K562 (cell line): ENCODE measurements at regions not wholly inside any gene's neighbourhood (a gene's known extent, or its start where the extent isn't known, plus 50 kb on each side); places are given as distances from the start of the nearest gene placed in this dataset.

ENCODE experiments used
- CREB1 ChIP-seq, 2 experiments: sonication (generic) in 1 of 2; formaldehyde crosslinking in 1 of 2; IDR thresholded peaks; 2 replicates each; pipeline versions ENCODE4 v1.6.1 to v1.8.0; 2012 to 2022; ENCODE audit warnings: inconsistent platforms in 1 of 2, mild to moderate bottlenecking in 1 of 2, missing genetic modification reagents in 1 of 2, moderate library complexity in 1 of 2
- ELF1 ChIP-seq: fragments of 200-800 bp; sonication (Bioruptor generic); IDR thresholded peaks from 2 replicates; pipeline ENCODE4 v1.6.1; 2016; ENCODE audit warnings: missing genetic modification characterization, missing compliant biosample characterization
- JUN ChIP-seq, 2 experiments: sonication (generic) in 1 of 2; formaldehyde crosslinking in 1 of 2; IDR thresholded peaks; 2 replicates each; pipeline versions ENCODE4 v1.6.1 to v1.8.0; 2012 to 2022; ENCODE audit warnings: borderline replicate concordance in 2 of 2, mild to moderate bottlenecking in 2 of 2, improper control_type of control experiment in 1 of 2, low read depth in 1 of 2, low read length in 1 of 2, missing genetic modification reagents in 1 of 2
- KDM1A ChIP-seq, 2 experiments: fragments of 450-650 bp; IDR thresholded peaks; 2 replicates each; pipeline ENCODE4 v1.6.1; 2016; ENCODE audit warnings: mild to moderate bottlenecking in 2 of 2
- MAFF ChIP-seq: IDR thresholded peaks from 2 replicates; pipeline ENCODE4 v1.6.1; 2012; ENCODE audit warnings: low read length, improper control_type of control experiment
- ZKSCAN1 ChIP-seq: fragments of 150-350 bp; IDR thresholded peaks from 2 replicates; pipeline ENCODE4 v1.6.1; 2016; ENCODE audit warnings: low read depth, low read length
- ZNF146 ChIP-seq: IDR thresholded peaks from one replicate; pipeline ENCODE4 v1.6.1; 2018; ENCODE audit warnings: missing compliant biosample characterization; ENCODE audit not compliant: unreplicated experiment
- ZNF224 ChIP-seq: sonication (generic); formaldehyde crosslinking; IDR thresholded peaks from 2 replicates; pipeline ENCODE4 v1.8.0; 2022; ENCODE audit warnings: mild to moderate bottlenecking, missing genetic modification reagents
- ZNF23 ChIP-seq: fragments of 250-450 bp; sonication (Bioruptor Pico); IDR thresholded peaks from 2 replicates; pipeline ENCODE4 v1.4.0; 2020; ENCODE audit warnings: mild to moderate bottlenecking
- ZNF696 ChIP-seq: fragments of 250-450 bp; sonication (Bioruptor Pico); conservative IDR thresholded peaks from 2 replicates; pipeline ENCODE4 v1.4.0; 2020; ENCODE audit warnings: mild to moderate bottlenecking, moderate library complexity
- TF ChIP-seq, protein P1 (sequence below), 3 experiments: IDR thresholded peaks in 2 of 3; conservative IDR thresholded peaks in 1 of 3; 2 replicates each; pipeline ENCODE4 v1.5.1; 2011 to 2012; ENCODE audit warnings: low read length in 3 of 3, mild to moderate bottlenecking in 3 of 3, control low read depth in 2 of 3, improper control_type of control experiment in 1 of 3, inconsistent platforms in 1 of 3, low read depth in 1 of 3, mixed read lengths in 1 of 3, moderate library complexity in 1 of 3; ENCODE audit not compliant: insufficient read depth in 2 of 3
- TF ChIP-seq, protein P2 (sequence below), 2 experiments: fragments of 450-650 bp in 1 of 2; sonication (generic) in 1 of 2; formaldehyde crosslinking in 1 of 2; IDR thresholded peaks in 1 of 2; conservative IDR thresholded peaks in 1 of 2; 2 replicates each; pipeline versions ENCODE4 v1.6.1 to v1.8.1; 2016 to 2023; ENCODE audit warnings: mild to moderate bottlenecking in 2 of 2, moderate library complexity in 2 of 2, inconsistent platforms in 1 of 2, missing genetic modification reagents in 1 of 2
- TF ChIP-seq, protein P3 (sequence below): fragments of 250-450 bp; sonication (Bioruptor Pico); IDR thresholded peaks from 2 replicates; pipeline ENCODE4 v1.5.0; 2020; ENCODE audit warnings: mild to moderate bottlenecking, borderline replicate concordance
- TF ChIP-seq, protein P4 (sequence below): sonication (generic); formaldehyde crosslinking; IDR thresholded peaks from 2 replicates; pipeline ENCODE4 v1.9.0; 2022; ENCODE audit warnings: mild to moderate bottlenecking, missing genetic modification reagents

DNA sequence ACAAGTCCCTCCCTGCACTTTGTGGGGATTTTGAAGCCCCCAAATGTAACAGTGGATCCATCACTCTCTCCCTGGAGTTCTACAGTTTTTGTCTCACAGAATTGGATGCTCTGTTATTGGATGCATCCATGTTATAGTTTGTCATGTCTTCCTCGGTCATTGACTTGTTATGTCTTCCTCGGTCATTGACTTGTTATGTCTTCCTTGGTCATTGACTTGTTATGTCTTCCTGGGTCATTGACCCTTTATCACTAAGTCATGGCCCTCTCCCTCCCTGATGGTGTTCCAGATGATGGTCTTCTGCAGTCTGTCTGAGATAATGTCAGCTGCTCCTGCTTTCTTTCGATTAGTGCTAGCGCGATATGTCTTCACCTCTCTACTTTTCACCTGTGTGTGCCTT lies 981.5 kb downstream of the BRD1 start:
- no peak for TF ChIP-seq ZKSCAN1
- TF ChIP-seq, protein P1, sequence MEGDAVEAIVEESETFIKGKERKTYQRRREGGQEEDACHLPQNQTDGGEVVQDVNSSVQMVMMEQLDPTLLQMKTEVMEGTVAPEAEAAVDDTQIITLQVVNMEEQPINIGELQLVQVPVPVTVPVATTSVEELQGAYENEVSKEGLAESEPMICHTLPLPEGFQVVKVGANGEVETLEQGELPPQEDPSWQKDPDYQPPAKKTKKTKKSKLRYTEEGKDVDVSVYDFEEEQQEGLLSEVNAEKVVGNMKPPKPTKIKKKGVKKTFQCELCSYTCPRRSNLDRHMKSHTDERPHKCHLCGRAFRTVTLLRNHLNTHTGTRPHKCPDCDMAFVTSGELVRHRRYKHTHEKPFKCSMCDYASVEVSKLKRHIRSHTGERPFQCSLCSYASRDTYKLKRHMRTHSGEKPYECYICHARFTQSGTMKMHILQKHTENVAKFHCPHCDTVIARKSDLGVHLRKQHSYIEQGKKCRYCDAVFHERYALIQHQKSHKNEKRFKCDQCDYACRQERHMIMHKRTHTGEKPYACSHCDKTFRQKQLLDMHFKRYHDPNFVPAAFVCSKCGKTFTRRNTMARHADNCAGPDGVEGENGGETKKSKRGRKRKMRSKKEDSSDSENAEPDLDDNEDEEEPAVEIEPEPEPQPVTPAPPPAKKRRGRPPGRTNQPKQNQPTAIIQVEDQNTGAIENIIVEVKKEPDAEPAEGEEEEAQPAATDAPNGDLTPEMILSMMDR (IDR thresholded peaks at IDR 0.05 in 2 of 3, conservative IDR thresholded peaks at IDR 0.05 in 1 of 3; ENCODE audit: insufficient read depth in 2 of 3, low read depth in 1 of 3, low read length in 3 of 3) = no peak
- TF ChIP-seq ZNF696 (CRISPR knock-in tag) = no peak
- TF ChIP-seq, protein P2, sequence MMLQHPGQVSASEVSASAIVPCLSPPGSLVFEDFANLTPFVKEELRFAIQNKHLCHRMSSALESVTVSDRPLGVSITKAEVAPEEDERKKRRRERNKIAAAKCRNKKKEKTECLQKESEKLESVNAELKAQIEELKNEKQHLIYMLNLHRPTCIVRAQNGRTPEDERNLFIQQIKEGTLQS (IDR thresholded peaks at IDR 0.05) = no peak
- TF ChIP-seq, protein P2 (CRISPR knock-in tag; conservative IDR thresholded peaks at IDR 0.05) = no peak
- TF ChIP-seq JUN (IDR thresholded peaks at IDR 0.05; ENCODE audit: borderline replicate concordance, low read depth, low read length) = no peak
- TF ChIP-seq JUN (CRISPR knock-in tag; IDR thresholded peaks at IDR 0.05; ENCODE audit: borderline replicate concordance) = no peak
- no peak for TF ChIP-seq CREB1 (IDR thresholded peaks at IDR 0.05)
- TF ChIP-seq CREB1 (CRISPR knock-in tag; IDR thresholded peaks at IDR 0.05) = no peak
- no peak for TF ChIP-seq ELF1 (tag)
- TF ChIP-seq, protein P3, sequence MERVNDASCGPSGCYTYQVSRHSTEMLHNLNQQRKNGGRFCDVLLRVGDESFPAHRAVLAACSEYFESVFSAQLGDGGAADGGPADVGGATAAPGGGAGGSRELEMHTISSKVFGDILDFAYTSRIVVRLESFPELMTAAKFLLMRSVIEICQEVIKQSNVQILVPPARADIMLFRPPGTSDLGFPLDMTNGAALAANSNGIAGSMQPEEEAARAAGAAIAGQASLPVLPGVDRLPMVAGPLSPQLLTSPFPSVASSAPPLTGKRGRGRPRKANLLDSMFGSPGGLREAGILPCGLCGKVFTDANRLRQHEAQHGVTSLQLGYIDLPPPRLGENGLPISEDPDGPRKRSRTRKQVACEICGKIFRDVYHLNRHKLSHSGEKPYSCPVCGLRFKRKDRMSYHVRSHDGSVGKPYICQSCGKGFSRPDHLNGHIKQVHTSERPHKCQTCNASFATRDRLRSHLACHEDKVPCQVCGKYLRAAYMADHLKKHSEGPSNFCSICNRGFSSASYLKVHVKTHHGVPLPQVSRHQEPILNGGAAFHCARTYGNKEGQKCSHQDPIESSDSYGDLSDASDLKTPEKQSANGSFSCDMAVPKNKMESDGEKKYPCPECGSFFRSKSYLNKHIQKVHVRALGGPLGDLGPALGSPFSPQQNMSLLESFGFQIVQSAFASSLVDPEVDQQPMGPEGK = no peak
- no peak for TF ChIP-seq ZNF224 (CRISPR knock-in tag)
- TF ChIP-seq ZNF146 = no peak
- TF ChIP-seq, protein P4, sequence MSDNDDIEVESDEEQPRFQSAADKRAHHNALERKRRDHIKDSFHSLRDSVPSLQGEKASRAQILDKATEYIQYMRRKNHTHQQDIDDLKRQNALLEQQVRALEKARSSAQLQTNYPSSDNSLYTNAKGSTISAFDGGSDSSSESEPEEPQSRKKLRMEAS = no peak
- no peak for TF ChIP-seq KDM1A (IDR thresholded peaks at IDR 0.05)
- no peak for TF ChIP-seq ZNF23 (CRISPR knock-in tag)
- no peak for TF ChIP-seq MAFF
